HG03135 (cell line): ENCODE measurements at regions not wholly inside any gene's neighbourhood (a gene's known extent, or its start where the extent isn't known, plus 50 kb on each side); places are given as distances from the start of the nearest gene placed in this dataset.
"Not testable (repeated sequence)": the region's sequence is repeated elsewhere in the genome, so short reads cannot be mapped to it uniquely, and the experiment has no call there.

Source experiments
- ATAC-seq: cut with Tn5 transposase; IDR thresholded peaks from one replicate; pipeline ENCODE4 v1.9.1; 2021; ENCODE audit warnings: mild to moderate bottlenecking, moderate library complexity; ENCODE audit not compliant: unreplicated experiment

- no peak for ATAC-seq
Measured at GRCh38 chr20:47963022-47963421, 177.7 kb upstream of the SULF2 start.

- no peak for ATAC-seq
Measured at GRCh38 chr20:47962286-47962963, 177.1 kb upstream of the SULF2 start.

GRCh38 chr20:47960769-47961541 is 175.7 kb upstream of the SULF2 start:
- ATAC-seq, result no peak

GRCh38 chr20:47960277-47960676 is 175.0 kb upstream of the SULF2 start:
- no peak for ATAC-seq

GRCh38 chr20:47957989-47958801 is 172.9 kb upstream of the SULF2 start:
- not testable (repeated sequence) for ATAC-seq

- no peak for ATAC-seq
Measured at GRCh38 chr20:47957135-47957534, 171.9 kb upstream of the SULF2 start.

GRCh38 chr20:47956268-47956995 is 171.2 kb upstream of the SULF2 start:
- no peak for ATAC-seq

GRCh38 chr20:47953471-47953870 is 168.2 kb upstream of the SULF2 start:
- no peak for ATAC-seq

GRCh38 chr20:47952023-47952564 is 166.8 kb upstream of the SULF2 start:
- ATAC-seq, result no peak

GRCh38 chr20:47951521-47951971 is 166.3 kb upstream of the SULF2 start:
- ATAC-seq, result no peak

GRCh38 chr20:47950913-47951283 is 165.6 kb upstream of the SULF2 start:
- no peak for ATAC-seq

- ATAC-seq, result no peak
Measured at GRCh38 chr20:47950124-47950912, 165.0 kb upstream of the SULF2 start.

- no peak for ATAC-seq
Measured at GRCh38 chr20:47949230-47949629, 163.9 kb upstream of the SULF2 start.

- ATAC-seq, result no peak
Measured at GRCh38 chr20:47944682-47945081, 159.4 kb upstream of the SULF2 start.

- ATAC-seq, result no peak
Measured at GRCh38 chr20:47941869-47942268, 156.6 kb upstream of the SULF2 start.

GRCh38 chr20:47940101-47940813 is 155.0 kb upstream of the SULF2 start:
- no peak for ATAC-seq

- ATAC-seq, result no peak
Measured at GRCh38 chr20:47936612-47937011, 151.3 kb upstream of the SULF2 start.

- no peak for ATAC-seq
Measured at GRCh38 chr20:47934761-47935160, 149.5 kb upstream of the SULF2 start.

- ATAC-seq, result no peak
Measured at GRCh38 chr20:47931443-47931842, 146.2 kb upstream of the SULF2 start.
